GM10248 (cell line): ENCODE measurements at regions not wholly inside any gene's neighbourhood (a gene's known extent, or its start where the extent isn't known, plus 50 kb on each side); places are given as distances from the start of the nearest gene placed in this dataset.

Source experiments
- CTCF ChIA-PET: fragments of 300-600 bp; sonication (Branson Sonifier 250); formaldehyde crosslinking; extraction: SDS; loops from one replicate; lab custom pipeline; 2021; ENCODE audit warnings: antibody characterized with exemption; lab: Yijun Ruan, JAX
- POLR2A ChIA-PET: fragments of 350-650 bp; sonication (Branson Sonifier 250); formaldehyde crosslinking; extraction: SDS; loops from one replicate; lab custom pipeline; 2020; ENCODE audit warnings: antibody characterized with exemption; lab: Yijun Ruan, JAX
- DNase-seq: peaks from one replicate; pipeline ENCODE4 v3.0.0; 2012; ENCODE audit errors: extremely low spot score
- TF ChIP-seq, protein P1 (sequence below): IDR thresholded peaks from 2 replicates; pipeline ENCODE4 v1.5.1; 2012; ENCODE audit warnings: mild to moderate bottlenecking, low read depth; ENCODE audit errors: extremely low read depth, missing control alignments, control extremely low read depth

GRCh38 chr6:19986691-19987438 is 149.7 kb downstream of the ID4 start:
- CTCF ChIA-PET = no interaction called here
- TF ChIP-seq, protein P1, sequence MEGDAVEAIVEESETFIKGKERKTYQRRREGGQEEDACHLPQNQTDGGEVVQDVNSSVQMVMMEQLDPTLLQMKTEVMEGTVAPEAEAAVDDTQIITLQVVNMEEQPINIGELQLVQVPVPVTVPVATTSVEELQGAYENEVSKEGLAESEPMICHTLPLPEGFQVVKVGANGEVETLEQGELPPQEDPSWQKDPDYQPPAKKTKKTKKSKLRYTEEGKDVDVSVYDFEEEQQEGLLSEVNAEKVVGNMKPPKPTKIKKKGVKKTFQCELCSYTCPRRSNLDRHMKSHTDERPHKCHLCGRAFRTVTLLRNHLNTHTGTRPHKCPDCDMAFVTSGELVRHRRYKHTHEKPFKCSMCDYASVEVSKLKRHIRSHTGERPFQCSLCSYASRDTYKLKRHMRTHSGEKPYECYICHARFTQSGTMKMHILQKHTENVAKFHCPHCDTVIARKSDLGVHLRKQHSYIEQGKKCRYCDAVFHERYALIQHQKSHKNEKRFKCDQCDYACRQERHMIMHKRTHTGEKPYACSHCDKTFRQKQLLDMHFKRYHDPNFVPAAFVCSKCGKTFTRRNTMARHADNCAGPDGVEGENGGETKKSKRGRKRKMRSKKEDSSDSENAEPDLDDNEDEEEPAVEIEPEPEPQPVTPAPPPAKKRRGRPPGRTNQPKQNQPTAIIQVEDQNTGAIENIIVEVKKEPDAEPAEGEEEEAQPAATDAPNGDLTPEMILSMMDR = no peak
- DNase-seq = no peak
- POLR2A ChIA-PET = no interaction called here

DNA sequence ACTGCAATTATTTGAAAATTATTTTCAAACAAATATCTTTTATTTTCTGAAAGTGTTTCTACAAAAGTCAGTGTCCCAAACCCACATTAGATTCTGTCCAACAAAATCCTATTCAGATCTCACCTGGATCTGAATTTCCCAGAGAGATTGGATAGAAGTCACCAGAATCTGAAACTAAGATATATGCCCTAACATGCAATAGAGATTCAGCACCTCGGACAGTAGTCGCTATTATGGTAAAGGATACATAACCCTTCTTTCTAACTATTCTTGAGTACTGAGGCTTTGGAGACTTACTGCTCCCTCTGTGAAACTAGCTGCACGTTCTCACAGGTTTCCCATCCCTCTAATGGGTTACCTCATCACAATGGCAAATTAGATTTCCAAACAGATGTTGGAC is 151.4 kb downstream of the ID4 start:
- CTCF ChIA-PET = no interaction called here

DNA sequence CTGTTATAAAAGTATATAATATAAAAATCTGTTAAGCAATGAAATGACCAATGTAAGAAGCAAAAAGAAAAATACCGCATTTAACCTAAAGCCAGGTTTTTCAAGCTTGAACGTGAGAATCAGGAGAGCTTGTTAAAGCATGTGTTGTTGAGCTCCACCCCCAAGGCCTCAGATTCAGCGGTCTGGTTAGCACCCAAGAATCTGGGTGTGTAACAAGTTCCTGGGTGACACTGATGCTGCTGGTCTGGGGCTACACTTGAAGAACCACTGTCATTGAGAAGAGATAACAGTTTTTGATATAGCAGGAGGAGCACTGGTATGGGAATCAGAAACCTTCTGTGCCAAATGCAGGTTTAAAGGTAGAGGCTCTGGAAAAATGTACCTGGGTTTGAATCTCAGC is 154.0 kb downstream of the ID4 start:
- POLR2A ChIA-PET = no interaction called here
- no peak for DNase-seq
- CTCF ChIA-PET = no interaction called here
- TF ChIP-seq, protein P1 = no peak

More for the DNA sequence above, 151.4 kb downstream of the ID4 start:
- POLR2A ChIA-PET = no interaction called here
- TF ChIP-seq, protein P1 = no peak
- DNase-seq = no peak

GRCh38 chr6:19994909-19995308 is 157.7 kb downstream of the ID4 start:
- ChIA-PET POLR2A (no interaction called here), CTCF (no interaction called here)
- TF ChIP-seq, protein P1 = no peak
- DNase-seq = no peak

- ChIA-PET CTCF (no interaction called here), POLR2A (no interaction called here)
- TF ChIP-seq, protein P1 = no peak
- no peak for DNase-seq
These were observed 158.5 kb downstream of the ID4 start for GRCh38 chr6:19995575-19996257.

DNA sequence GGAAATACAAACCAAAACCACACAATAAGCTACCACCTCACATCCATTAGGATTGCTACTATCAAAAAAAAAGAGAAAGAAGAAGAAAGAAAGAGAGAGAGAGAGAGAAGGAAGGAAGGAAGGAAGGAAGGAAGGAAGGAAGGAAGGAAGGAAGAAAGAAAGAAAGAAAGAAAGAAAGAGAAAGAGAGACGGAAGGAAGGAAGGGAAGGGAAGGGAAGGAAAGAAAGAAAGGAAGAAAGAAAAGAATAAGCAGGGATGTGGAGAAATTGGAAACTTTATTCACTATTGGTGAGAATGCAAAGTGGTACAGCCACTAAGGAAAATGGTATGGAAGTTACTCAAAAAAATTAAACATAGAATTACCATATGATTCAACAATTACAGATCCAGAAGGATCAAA is 159.9 kb downstream of the ID4 start:
- ChIA-PET CTCF (no interaction called here), POLR2A (no interaction called here)
- TF ChIP-seq, protein P1 = no peak
- DNase-seq = no peak
